ENCODE measurements at regions not wholly inside any gene's neighbourhood (a gene's known extent, or its start where the extent isn't known, plus 50 kb on each side); places are given as distances from the start of the nearest gene placed in this dataset.

GRCh38 chr6:14273191-14273590, 155.6 kb downstream of the CD83 start:
- Mint-ChIP-seq H3K27ac (no peak overlapping the region), H3K4me1 (ENCODE audit: low read depth) (peaks cover 57% of the 10 kb centered on the region), H3K9me3 (peaks cover 9% of the 10 kb centered on the region), H3K27me3 (no peaks in the 10 kb centered on the region), H3K4me3 (no peak overlapping the region), H3K36me3 (ENCODE audit: low read depth) (no peaks in the 10 kb centered on the region)
- DNase-seq = no peak
- POLR2A ChIA-PET = no interaction called here
- CTCF ChIA-PET = no interaction called here
- ATAC-seq = no peak
- TF ChIP-seq CTCF (IDR thresholded peaks at IDR 0.05) = no peak
- intact Hi-C loops (cut with micrococcal nuclease) = no loop called here

GRCh38 chr6:14274016-14274415, 156.4 kb downstream of the CD83 start:
- TF ChIP-seq CTCF (IDR thresholded peaks at IDR 0.05) = no peak
- DNase-seq = no peak
- no peak for ATAC-seq
- H3K4me1 Mint-ChIP-seq (ENCODE audit: low read depth) = peaks cover 58% of the 10 kb centered on the region
- no peak overlapping the region for H3K27ac Mint-ChIP-seq
- POLR2A ChIA-PET = no interaction called here
- no peak overlapping the region for H3K4me3 Mint-ChIP-seq
- CTCF ChIA-PET = no interaction called here
- no peaks in the 10 kb centered on the region for H3K27me3 Mint-ChIP-seq
- no peaks in the 10 kb centered on the region for H3K36me3 Mint-ChIP-seq (ENCODE audit: low read depth)
- intact Hi-C loops (cut with micrococcal nuclease) = no loop called here
- peaks cover 9% of the 10 kb centered on the region for H3K9me3 Mint-ChIP-seq

GRCh38 chr6:14274546-14275492, 157.2 kb downstream of the CD83 start:
- Mint-ChIP-seq H3K27ac (no peak overlapping the region), H3K27me3 (no peaks in the 10 kb centered on the region), H3K4me1 (ENCODE audit: low read depth) (peaks cover 55% of the 10 kb centered on the region), H3K4me3 (no peak overlapping the region), H3K9me3 (peaks cover 12% of the 10 kb centered on the region), H3K36me3 (ENCODE audit: low read depth) (no peaks in the 10 kb centered on the region)
- no peak for DNase-seq
- ChIA-PET POLR2A (interaction anchor here (2.0 kb wide), 1 partner anchor 10 kb away, joined by 5 read pairs; no protein-coding TSS in a partner anchor), CTCF (interaction anchor here (1.7 kb wide), 1 partner anchor 14 kb away, joined by 3 read pairs; no protein-coding TSS in a partner anchor)
- intact Hi-C loops (cut with micrococcal nuclease) = no loop called here
- ATAC-seq = no peak
- TF ChIP-seq CTCF (IDR thresholded peaks at IDR 0.05) = no peak

GRCh38 chr6:14275493-14275851, 157.9 kb downstream of the CD83 start:
- H3K9me3 Mint-ChIP-seq = peaks cover 12% of the 10 kb centered on the region
- no peak for TF ChIP-seq CTCF (IDR thresholded peaks at IDR 0.05)
- no peaks in the 10 kb centered on the region for H3K27me3 Mint-ChIP-seq
- ATAC-seq (no peak), DNase-seq (no peak)
- peaks cover 49% of the 10 kb centered on the region for H3K4me1 Mint-ChIP-seq (ENCODE audit: low read depth)
- POLR2A ChIA-PET = interaction anchor here (2.0 kb wide), 1 partner anchor 11 kb away, joined by 5 read pairs; no protein-coding TSS in a partner anchor
- CTCF ChIA-PET = interaction anchor here (1.7 kb wide), 1 partner anchor 14 kb away, joined by 3 read pairs; no protein-coding TSS in a partner anchor
- H3K4me3 Mint-ChIP-seq = no peak overlapping the region
- H3K27ac Mint-ChIP-seq = peak overlapping the region; percentile 22
- no peaks in the 10 kb centered on the region for H3K36me3 Mint-ChIP-seq (ENCODE audit: low read depth)
- intact Hi-C loops (cut with micrococcal nuclease) = no loop called here

- DNase-seq (no peak), ATAC-seq (no peak)
- Mint-ChIP-seq H3K4me1 (ENCODE audit: low read depth) (peaks cover 43% of the 10 kb centered on the region), H3K36me3 (ENCODE audit: low read depth) (no peaks in the 10 kb centered on the region), H3K27ac (peak overlapping the region; percentile 22), H3K9me3 (peaks cover 12% of the 10 kb centered on the region), H3K4me3 (no peak overlapping the region), H3K27me3 (no peaks in the 10 kb centered on the region)
- ChIA-PET POLR2A (interaction anchor here (2.0 kb wide), 1 partner anchor 12 kb away, joined by 5 read pairs; no protein-coding TSS in a partner anchor), CTCF (interaction anchor here (1.7 kb wide), 1 partner anchor 13 kb away, joined by 3 read pairs; no protein-coding TSS in a partner anchor)
- TF ChIP-seq CTCF (IDR thresholded peaks at IDR 0.05) = no peak
- intact Hi-C loops (cut with micrococcal nuclease) = no loop called here
Measured at GRCh38 chr6:14276071-14276470, 158.5 kb downstream of the CD83 start.
